ENCODE measurements at regions not wholly inside any gene's neighbourhood (a gene's known extent, or its start where the extent isn't known, plus 50 kb on each side); places are given as distances from the start of the nearest gene placed in this dataset.

GRCh38 chr6:134420614-134421181 is 102.8 kb upstream of the SGK1 start:
- Mint-ChIP-seq H3K36me3 (ENCODE audit: insufficient read depth) (no peaks in the 10 kb centered on the region), H3K4me1 (ENCODE audit: low read depth) (peaks cover 8% of the 10 kb centered on the region), H3K4me3 (ENCODE audit: low read depth) (no peak overlapping the region), H3K9me3 (ENCODE audit: low read depth) (peaks cover 3% of the 10 kb centered on the region), H3K27me3 (no peaks in the 10 kb centered on the region), H3K27ac (peak overlapping the region; percentile 38)
- DNase-seq (ENCODE audit: low spot score, unreplicated experiment) = no peak
- no peak for TF ChIP-seq CTCF (IDR thresholded peaks at IDR 0.05; ENCODE audit: unreplicated experiment)

GRCh38 chr6:134419716-134420115 is 101.8 kb upstream of the SGK1 start:
- no peaks in the 10 kb centered on the region for H3K36me3 Mint-ChIP-seq (ENCODE audit: insufficient read depth)
- H3K4me3 Mint-ChIP-seq (ENCODE audit: low read depth) = no peak overlapping the region
- no peaks in the 10 kb centered on the region for H3K27me3 Mint-ChIP-seq
- peaks cover 17% of the 10 kb centered on the region for H3K4me1 Mint-ChIP-seq (ENCODE audit: low read depth)
- H3K27ac Mint-ChIP-seq = no peak overlapping the region
- no peak for DNase-seq (ENCODE audit: low spot score, unreplicated experiment)
- no peak for TF ChIP-seq CTCF (IDR thresholded peaks at IDR 0.05; ENCODE audit: unreplicated experiment)
- H3K9me3 Mint-ChIP-seq (ENCODE audit: low read depth) = peaks cover 3% of the 10 kb centered on the region

GRCh38 chr6:134416418-134417154 is 98.7 kb upstream of the SGK1 start:
- Mint-ChIP-seq H3K4me1 (ENCODE audit: low read depth) (peaks cover 18% of the 10 kb centered on the region), H3K27ac (no peak overlapping the region), H3K36me3 (ENCODE audit: insufficient read depth) (no peaks in the 10 kb centered on the region), H3K4me3 (ENCODE audit: low read depth) (no peak overlapping the region), H3K27me3 (no peaks in the 10 kb centered on the region), H3K9me3 (ENCODE audit: low read depth) (peaks cover 7% of the 10 kb centered on the region)
- no peak for TF ChIP-seq CTCF (IDR thresholded peaks at IDR 0.05; ENCODE audit: unreplicated experiment)
- DNase-seq (ENCODE audit: low spot score, unreplicated experiment) = no peak

- H3K36me3 Mint-ChIP-seq (ENCODE audit: insufficient read depth) = no peaks in the 10 kb centered on the region
- H3K4me1 Mint-ChIP-seq (ENCODE audit: low read depth) = peaks cover 18% of the 10 kb centered on the region
- H3K27ac Mint-ChIP-seq = no peak overlapping the region
- DNase-seq (ENCODE audit: low spot score, unreplicated experiment) = no peak
- TF ChIP-seq CTCF (IDR thresholded peaks at IDR 0.05; ENCODE audit: unreplicated experiment) = no peak
- no peak overlapping the region for H3K4me3 Mint-ChIP-seq (ENCODE audit: low read depth)
- H3K9me3 Mint-ChIP-seq (ENCODE audit: low read depth) = peaks cover 4% of the 10 kb centered on the region
- no peaks in the 10 kb centered on the region for H3K27me3 Mint-ChIP-seq
Observed at GRCh38 chr6:134415656-134416055, 97.7 kb upstream of the SGK1 start.

- Mint-ChIP-seq H3K36me3 (ENCODE audit: insufficient read depth) (no peaks in the 10 kb centered on the region), H3K27ac (no peak overlapping the region), H3K4me1 (ENCODE audit: low read depth) (peaks cover 18% of the 10 kb centered on the region), H3K9me3 (ENCODE audit: low read depth) (peaks cover 4% of the 10 kb centered on the region), H3K4me3 (ENCODE audit: low read depth) (no peak overlapping the region), H3K27me3 (no peaks in the 10 kb centered on the region)
- no peak for TF ChIP-seq CTCF (IDR thresholded peaks at IDR 0.05; ENCODE audit: unreplicated experiment)
- no peak for DNase-seq (ENCODE audit: low spot score, unreplicated experiment)
Observed at GRCh38 chr6:134415194-134415593, 97.3 kb upstream of the SGK1 start.
